ENCODE measurements at regions not wholly inside any gene's neighbourhood (a gene's known extent, or its start where the extent isn't known, plus 50 kb on each side); places are given as distances from the start of the nearest gene placed in this dataset.

- intact Hi-C loops (cut with micrococcal nuclease), result no loop called here
- no peak for ATAC-seq
Observed at GRCh38 chr5:58264276-58264675, 195.6 kb downstream of the PLK2 start.

GRCh38 chr5:58263296-58263695, 196.6 kb downstream of the PLK2 start:
- H3K36me3 Mint-ChIP-seq (ENCODE audit: low read depth), result no peaks in the 10 kb centered on the region
- no peak overlapping the region for H3K4me3 Mint-ChIP-seq
- intact Hi-C loops (cut with micrococcal nuclease), result no loop called here
- TF ChIP-seq CTCF (IDR thresholded peaks at IDR 0.05), result no peak
- H3K27me3 Mint-ChIP-seq, result peaks cover 4% of the 10 kb centered on the region
- no peak overlapping the region for H3K27ac Mint-ChIP-seq
- no peaks in the 10 kb centered on the region for H3K4me1 Mint-ChIP-seq (ENCODE audit: low read depth)
- no peak for DNase-seq
- no peaks in the 10 kb centered on the region for H3K9me3 Mint-ChIP-seq
- ChIA-PET POLR2A (no interaction called here), CTCF (no interaction called here)
- ATAC-seq, result no peak

More at GRCh38 chr5:58264276-58264675, 195.6 kb downstream of the PLK2 start:
- no peaks in the 10 kb centered on the region for H3K9me3 Mint-ChIP-seq
- H3K27ac Mint-ChIP-seq, result no peak overlapping the region
- no peak for DNase-seq
- no peak for TF ChIP-seq CTCF (IDR thresholded peaks at IDR 0.05)
- ChIA-PET POLR2A (no interaction called here), CTCF (no interaction called here)
- peaks cover 5% of the 10 kb centered on the region for H3K27me3 Mint-ChIP-seq
- H3K36me3 Mint-ChIP-seq (ENCODE audit: low read depth), result no peaks in the 10 kb centered on the region
- H3K4me1 Mint-ChIP-seq (ENCODE audit: low read depth), result no peaks in the 10 kb centered on the region
- H3K4me3 Mint-ChIP-seq, result no peak overlapping the region

DNA sequence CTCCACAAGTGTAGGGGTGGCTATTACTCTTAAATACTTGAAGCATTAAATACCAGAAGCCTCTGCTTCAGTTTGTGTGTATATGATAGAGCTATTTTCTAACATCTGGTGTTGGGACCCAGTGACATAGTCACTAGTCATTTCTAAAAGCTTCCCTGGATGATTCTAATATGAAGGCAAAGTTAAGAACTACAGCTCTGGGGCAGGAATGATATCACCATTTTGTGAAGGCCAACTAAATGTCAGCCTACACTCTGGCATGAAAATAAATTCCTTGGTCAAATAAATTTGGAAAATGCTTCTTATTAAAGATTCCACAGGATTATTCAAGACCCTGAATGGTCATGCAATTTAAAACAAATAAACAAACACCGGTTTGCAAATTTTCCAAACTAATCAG, 197.7 kb downstream of the PLK2 start:
- no peak overlapping the region for H3K4me3 Mint-ChIP-seq
- no peak overlapping the region for H3K27ac Mint-ChIP-seq
- ATAC-seq (no peak), DNase-seq (no peak)
- ChIA-PET CTCF (no interaction called here), POLR2A (interaction anchor here (0.6 kb wide), 1 partner anchor 29 kb away, joined by 3 read pairs; no protein-coding TSS in a partner anchor)
- H3K36me3 Mint-ChIP-seq (ENCODE audit: low read depth), result no peaks in the 10 kb centered on the region
- no peak for TF ChIP-seq CTCF (IDR thresholded peaks at IDR 0.05)
- no peaks in the 10 kb centered on the region for H3K9me3 Mint-ChIP-seq
- intact Hi-C loops (cut with micrococcal nuclease), result no loop called here
- no peaks in the 10 kb centered on the region for H3K4me1 Mint-ChIP-seq (ENCODE audit: low read depth)
- peaks cover 1% of the 10 kb centered on the region for H3K27me3 Mint-ChIP-seq

DNA sequence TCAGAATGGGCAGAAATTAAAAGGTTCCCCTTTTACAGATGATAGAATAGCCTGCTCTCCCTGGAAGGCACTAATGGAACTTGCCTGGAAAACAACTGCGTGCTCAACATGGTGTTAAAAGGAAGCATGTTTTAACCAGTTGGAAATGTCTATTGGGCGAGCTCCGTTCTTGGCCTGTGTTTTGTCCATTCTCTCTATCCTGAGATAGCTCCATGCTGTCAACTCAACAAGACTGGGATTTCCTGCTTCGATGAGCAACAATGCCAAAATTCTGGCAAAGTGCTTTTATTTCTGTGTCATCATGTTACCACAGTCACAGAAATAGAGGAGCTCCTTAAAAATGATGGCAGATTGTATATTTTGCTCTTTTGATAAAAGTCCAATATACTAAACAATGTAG, 198.3 kb downstream of the PLK2 start:
- no peaks in the 10 kb centered on the region for H3K36me3 Mint-ChIP-seq (ENCODE audit: low read depth)
- intact Hi-C loops (cut with micrococcal nuclease), result no loop called here
- CTCF ChIA-PET, result no interaction called here
- H3K4me3 Mint-ChIP-seq, result no peak overlapping the region
- DNase-seq, result no peak
- ATAC-seq, result no peak
- no peaks in the 10 kb centered on the region for H3K4me1 Mint-ChIP-seq (ENCODE audit: low read depth)
- H3K27ac Mint-ChIP-seq, result no peak overlapping the region
- POLR2A ChIA-PET, result no interaction called here
- no peak for TF ChIP-seq CTCF (IDR thresholded peaks at IDR 0.05)
- H3K9me3 Mint-ChIP-seq, result no peaks in the 10 kb centered on the region
- H3K27me3 Mint-ChIP-seq, result peaks cover 1% of the 10 kb centered on the region

GRCh38 chr5:58260243-58260642, 199.6 kb downstream of the PLK2 start:
- Mint-ChIP-seq H3K27ac (no peak overlapping the region), H3K36me3 (ENCODE audit: low read depth) (no peaks in the 10 kb centered on the region), H3K9me3 (no peaks in the 10 kb centered on the region), H3K4me3 (no peak overlapping the region), H3K27me3 (no peaks in the 10 kb centered on the region), H3K4me1 (ENCODE audit: low read depth) (no peaks in the 10 kb centered on the region)
- TF ChIP-seq CTCF (IDR thresholded peaks at IDR 0.05), result no peak
- intact Hi-C loops (cut with micrococcal nuclease), result no loop called here
- no peak for DNase-seq
- no peak for ATAC-seq
- ChIA-PET CTCF (no interaction called here), POLR2A (no interaction called here)
